HG03066 (cell line): ENCODE measurements at regions not wholly inside any gene's neighbourhood (a gene's known extent, or its start where the extent isn't known, plus 50 kb on each side); places are given as distances from the start of the nearest gene placed in this dataset.

Source experiments
- ATAC-seq: cut with Tn5 transposase; IDR thresholded peaks from one replicate; pipeline ENCODE4 v1.9.1; 2021; ENCODE audit warnings: low read depth; ENCODE audit not compliant: unreplicated experiment

DNA sequence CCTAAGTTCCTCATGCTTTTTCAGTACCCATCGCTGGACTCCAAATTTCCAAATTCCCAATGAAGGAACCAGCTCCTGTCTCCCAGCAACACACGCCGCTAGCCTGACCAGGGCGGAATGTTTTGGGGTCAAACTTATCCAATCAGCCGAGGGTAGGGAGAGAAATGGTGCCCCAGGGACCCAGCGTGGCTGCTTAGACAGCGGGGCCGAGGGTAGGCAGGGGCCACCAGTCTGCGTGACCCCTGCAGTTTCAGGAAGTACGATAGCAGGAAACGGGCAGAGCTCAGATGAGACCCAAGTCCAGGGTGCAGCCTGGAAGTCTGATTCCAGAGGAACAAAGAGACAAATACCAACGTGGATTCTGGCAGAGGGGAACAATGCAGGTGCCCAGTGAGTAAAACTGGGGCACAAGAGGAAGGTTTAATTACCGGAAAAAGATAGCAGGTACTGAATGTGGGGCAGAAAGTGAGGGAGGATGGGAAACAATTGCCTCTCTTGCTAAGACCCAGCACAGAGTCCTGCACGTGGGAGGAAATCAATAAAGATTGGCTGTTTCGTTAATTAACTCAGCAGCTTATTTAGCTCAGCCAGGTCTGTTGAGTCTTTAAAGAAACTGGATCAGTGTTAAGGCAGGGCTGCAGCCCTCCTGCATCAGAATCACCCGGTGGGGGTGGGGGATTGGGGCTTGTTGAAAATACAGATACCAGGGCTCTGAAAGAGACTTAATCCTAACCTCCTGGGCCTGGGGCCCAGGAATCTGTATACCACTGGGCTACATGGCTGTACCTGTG lies 50.4 kb upstream of the NFE2L3 start:
- no peak for ATAC-seq

- no peak for ATAC-seq
These were observed 49.8 kb upstream of the NFE2L3 start for GRCh38 chr7:26102176-26102575.
